GM08714 (cell line): ENCODE measurements at regions not wholly inside any gene's neighbourhood (a gene's known extent, or its start where the extent isn't known, plus 50 kb on each side); places are given as distances from the start of the nearest gene placed in this dataset.

ENCODE experiments used
- H3K4me3 ChIP-seq: fragments of 200-500 bp; sonication (Bioruptor generic); 2 replicates; pipeline ENCODE4 v1.5.1; 2014; ENCODE audit warnings: mild to moderate bottlenecking, low read length, inconsistent platforms
- ZNF274 ChIP-seq: IDR thresholded peaks from 2 replicates; pipeline ENCODE4 v1.6.1; 2012; ENCODE audit warnings: mild to moderate bottlenecking, low read depth, low read length

DNA sequence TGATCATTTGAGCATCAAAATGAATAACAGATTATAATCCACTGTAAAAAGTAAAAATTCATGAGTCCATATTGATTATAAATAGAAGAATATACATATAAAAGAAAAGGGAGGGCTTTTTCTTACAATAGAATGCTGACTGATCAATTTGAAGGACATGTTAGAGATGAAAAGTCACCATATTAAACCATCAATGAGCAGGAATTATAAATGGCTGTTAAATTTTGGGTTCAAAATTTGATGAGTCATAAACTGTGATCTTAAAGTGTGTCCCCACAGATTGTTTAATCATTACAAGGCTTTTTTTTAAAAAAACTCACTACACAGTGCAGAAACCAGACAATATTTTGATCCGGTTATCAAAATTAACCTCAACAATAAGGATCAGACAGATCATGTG, 434.5 kb downstream of the BCL11A start:
- TF ChIP-seq ZNF274: no peak
- no peak overlapping the region for H3K4me3 ChIP-seq

DNA sequence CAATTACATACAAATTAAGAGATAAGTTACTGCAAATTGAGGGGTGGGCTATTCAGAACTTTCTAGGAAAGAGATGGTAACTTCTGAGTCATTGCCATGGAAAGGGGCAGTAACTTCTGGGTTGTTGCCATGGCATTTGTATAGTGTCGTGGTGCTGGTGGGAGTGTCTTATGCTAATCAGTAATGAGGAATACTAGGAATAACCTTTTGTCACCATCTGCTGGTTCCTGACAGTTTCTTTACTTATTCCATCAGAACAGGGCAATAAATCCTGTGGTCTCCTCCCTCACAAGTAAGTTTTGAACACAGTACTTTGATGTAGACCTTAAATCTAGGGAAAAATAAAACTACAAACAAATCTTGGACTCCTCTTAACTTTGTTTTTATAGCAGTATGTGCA, 435.4 kb downstream of the BCL11A start:
- H3K4me3 ChIP-seq: no peak overlapping the region
- no peak for TF ChIP-seq ZNF274

DNA sequence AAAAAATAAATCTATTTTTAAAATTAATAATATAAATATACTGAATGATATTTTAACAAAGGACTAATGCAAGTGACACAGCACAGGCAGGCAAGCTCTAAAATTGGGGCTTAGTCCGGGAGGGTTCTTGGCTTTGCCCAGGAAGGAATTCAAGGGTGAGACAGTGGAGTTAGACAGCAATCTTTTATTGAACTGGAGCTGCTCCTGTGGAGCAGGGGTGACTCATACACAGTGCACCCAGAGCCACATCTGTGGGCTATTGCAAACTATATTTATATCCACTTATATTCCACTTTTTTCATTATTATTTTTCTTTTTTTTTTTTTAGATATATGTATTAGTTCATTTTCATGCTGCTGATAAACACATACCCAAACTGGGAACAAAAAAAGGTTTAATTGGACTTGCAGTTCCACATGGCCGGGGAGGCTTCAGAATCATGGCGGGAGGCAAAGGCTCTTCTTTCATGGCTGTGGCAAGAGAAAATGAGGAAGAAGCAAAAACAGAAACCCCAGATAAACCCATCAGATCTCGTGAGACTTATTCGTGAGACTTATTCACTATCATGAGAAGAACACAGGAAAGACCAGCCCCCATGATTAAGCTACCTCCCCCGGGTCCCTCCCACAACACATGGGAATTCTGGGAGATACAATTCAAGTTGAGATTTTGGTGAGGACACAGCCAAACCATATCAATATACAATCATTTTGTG, 437.1 kb downstream of the BCL11A start:
- no peak for TF ChIP-seq ZNF274
- H3K4me3 ChIP-seq: no peak overlapping the region

DNA sequence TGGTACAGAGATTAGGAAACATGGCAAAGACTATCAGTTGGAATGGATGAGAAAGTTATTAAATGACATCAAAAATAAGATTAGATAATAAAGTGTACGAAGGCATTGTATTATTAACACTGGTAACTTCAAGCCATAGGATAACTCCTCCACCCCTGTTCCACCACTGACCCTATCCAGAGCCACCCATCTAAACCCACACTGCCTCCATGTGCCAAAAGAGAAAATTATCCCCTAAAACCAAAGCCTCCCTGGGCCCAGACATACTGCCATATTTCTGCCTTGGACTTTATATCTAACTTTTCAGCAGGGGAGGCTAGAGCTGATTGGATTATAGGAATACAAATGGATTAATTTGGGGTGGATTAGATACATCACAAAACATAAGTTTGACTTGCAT, 443.7 kb downstream of the BCL11A start:
- H3K4me3 ChIP-seq: no peak overlapping the region
- no peak for TF ChIP-seq ZNF274

DNA sequence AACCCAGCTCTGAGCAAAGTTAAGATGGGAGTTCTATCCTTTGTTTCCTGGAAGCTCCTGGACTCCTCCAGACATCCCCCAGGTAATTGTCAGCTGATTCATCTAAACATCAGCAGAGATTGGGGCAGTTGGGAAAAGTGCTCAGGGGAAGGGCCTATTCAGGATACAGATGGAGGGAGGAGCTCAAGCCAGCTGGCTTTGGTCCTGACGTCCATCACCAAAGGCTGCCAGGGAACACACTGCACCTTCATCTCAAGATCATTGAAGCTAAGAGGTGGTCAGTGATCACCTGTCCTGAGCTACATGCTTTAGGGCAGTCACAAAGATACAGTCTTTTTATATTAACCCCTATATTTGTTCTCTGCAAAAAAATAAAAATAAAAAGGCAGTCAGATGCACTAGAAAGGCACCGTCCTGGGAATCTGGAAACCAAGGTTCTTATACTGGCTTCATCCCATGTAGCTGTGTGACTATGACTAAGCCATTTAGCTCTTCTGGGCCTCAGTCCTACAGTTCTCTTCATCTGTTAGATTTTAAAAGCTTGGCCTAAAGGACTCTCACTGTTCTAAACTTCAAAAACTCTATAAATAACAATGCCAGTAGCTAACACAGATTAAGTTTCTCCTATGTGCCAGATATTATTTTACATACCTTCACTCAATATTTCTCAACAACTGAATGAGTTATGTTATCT, 446.5 kb downstream of the BCL11A start:
- no peak for TF ChIP-seq ZNF274
- H3K4me3 ChIP-seq: no peak overlapping the region

DNA sequence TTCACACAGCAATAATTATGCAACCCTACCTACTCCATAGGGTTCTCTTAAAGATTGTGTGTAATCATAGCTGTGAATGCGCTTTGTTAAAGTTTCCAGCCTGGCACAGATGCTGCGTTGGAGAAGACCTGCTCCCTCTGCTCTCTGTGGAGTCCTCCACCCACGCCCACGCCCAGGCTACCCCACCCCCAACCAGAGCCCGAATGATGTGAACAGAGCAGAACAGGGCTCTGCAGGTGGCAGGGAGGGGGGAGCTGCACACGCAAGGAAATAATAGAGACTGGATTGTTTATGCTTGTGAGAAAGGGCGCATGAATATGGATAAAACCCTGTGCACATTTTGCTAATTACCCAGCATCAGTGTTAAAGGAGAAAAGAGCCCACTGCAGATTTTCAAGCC, 447.5 kb downstream of the BCL11A start:
- TF ChIP-seq ZNF274: no peak
- H3K4me3 ChIP-seq: no peak overlapping the region

DNA sequence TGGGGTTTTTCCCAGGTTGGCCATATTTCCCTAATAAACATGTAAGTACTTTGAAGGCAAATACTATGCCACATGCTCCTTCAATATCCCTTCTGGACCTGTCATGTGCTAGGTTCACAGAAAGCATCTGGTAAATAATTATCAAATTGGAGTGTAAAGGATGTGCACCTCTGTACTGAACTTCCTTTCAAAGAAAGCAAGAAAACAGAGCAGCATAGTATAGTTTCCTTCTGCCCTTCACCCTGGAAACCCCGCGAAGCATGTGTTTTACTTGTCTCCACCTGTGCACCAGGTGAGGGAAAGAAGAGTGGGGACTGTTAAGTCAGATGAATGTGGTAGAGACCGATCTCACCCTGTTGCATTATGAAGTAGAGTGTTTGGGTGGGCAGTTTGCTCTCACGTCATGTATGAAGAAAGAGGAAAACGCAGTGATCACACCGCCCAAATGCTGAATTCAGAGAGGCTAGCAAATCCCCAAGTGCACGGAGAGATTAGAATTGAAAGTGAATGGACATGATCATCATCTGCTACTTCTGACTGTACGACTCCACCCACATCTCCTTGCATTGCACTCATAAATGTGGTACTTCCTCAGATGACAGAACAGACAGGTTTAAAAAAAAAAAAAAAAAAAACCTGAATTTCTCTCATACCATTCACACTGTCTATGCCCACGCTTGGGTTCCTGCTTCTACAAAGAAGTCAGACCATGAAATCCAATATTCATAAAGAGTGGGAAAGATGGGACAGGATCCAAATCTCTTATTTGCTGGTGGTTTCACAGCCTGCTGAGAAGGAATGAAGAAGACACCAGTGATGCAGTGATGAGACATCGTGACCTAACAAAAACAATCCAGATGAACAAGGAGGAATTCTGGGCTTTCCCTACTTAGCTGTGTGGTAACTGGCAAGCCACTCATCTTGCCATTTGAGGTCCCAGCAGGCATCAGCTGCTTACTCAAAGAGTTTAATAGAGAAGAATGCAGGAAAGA, 448.6 kb downstream of the BCL11A start:
- no peak for TF ChIP-seq ZNF274
- H3K4me3 ChIP-seq: peak overlapping the region; percentile 58; the same call in 1 of the 2 replicates

DNA sequence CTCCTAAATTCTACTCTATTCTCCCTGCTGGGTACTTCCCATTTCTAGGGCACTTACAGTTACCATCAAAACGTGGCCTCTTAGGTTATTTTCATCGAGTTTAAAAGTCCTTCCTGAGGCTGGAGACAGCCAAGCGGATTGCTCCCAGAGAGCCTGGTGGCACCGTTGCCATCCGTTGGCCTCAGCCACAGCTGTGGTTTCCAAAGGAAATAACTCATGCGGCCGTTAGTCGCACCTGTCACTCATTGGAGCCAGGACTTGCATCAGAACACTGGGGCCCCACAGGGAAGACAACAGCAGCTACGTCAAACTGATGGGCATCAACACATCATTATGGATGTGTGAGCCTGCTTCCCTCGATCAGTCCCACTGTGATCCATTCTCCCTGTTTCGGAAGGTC, 453.4 kb downstream of the BCL11A start:
- no peak overlapping the region for H3K4me3 ChIP-seq
- no peak for TF ChIP-seq ZNF274

DNA sequence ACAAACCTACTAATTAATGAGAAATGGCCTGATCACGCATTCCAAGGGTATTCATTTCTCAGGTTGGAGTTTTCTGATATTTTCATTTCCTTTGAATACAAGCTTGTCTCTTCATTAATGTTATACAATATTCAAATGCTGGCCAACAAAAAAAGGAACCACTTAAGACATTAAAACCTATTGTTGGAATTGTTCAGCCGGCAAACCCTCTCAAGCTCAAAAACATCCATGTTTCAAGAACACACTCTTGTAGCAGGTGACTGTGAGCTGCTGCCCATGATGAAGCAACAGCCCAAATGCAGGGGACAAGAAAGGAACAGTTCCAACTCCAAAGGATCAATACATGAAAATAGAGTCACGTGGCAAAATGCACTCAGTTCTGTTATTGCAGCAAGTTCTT, 454.5 kb downstream of the BCL11A start:
- no peak for TF ChIP-seq ZNF274
- no peak overlapping the region for H3K4me3 ChIP-seq

DNA sequence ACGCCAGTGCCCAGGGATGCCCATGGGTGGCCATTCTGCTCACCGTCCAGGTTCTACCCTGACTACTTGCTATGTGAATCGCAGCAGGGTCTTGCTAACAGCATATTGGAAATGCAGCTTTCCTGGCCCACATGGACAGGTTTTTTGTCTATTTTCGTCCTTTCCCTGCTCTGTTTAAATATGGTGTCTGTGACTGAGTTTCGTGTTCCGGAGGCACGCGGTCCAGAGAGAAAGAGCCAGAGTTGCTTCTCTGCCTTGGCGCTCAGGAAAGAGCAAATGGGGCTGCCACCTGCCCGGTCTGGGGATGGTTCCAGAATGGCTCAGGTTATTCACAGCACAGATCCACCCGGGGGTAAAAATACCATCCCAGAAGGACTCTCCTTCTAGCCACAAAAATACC, 456.2 kb downstream of the BCL11A start:
- TF ChIP-seq ZNF274: no peak
- no peak overlapping the region for H3K4me3 ChIP-seq

DNA sequence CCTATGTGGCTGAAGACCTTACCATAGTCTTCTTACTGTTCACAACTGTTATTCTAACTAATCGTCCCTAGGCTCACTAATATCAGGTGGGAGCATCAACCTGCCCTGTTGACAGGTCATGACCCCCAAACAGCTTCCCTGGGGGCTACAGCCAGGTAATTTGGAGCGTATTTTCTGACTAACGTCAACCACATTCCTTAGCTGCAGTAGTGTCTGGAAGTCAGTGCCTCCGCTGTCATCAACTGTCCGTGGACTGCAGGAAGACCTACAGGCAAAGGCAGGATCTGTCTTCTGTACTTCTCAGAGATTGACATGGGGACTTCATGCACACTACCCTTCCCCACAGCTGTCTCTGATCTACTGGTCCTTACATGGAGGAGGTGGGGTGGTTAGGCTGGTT, 456.9 kb downstream of the BCL11A start:
- TF ChIP-seq ZNF274: no peak
- H3K4me3 ChIP-seq: no peak overlapping the region

DNA sequence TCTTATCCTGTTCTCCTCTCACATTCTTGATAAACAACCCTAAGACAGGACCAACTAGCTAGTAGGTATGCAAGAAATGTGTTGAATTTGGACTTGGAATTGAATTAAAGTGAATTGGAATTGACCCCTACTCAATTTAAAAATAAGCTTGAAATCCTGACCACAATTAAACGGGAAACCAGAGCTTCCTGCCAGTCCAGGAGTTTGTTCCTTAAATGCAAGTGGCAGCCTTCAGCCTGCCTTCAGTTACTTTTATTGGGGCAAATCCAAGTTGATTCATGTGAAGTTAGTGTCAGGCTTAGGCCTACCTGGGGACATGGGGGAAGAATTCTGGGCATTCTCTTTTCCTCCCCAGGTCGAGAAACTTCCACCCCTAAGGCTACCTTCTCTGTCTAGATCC, 457.6 kb downstream of the BCL11A start:
- H3K4me3 ChIP-seq: no peak overlapping the region
- no peak for TF ChIP-seq ZNF274

DNA sequence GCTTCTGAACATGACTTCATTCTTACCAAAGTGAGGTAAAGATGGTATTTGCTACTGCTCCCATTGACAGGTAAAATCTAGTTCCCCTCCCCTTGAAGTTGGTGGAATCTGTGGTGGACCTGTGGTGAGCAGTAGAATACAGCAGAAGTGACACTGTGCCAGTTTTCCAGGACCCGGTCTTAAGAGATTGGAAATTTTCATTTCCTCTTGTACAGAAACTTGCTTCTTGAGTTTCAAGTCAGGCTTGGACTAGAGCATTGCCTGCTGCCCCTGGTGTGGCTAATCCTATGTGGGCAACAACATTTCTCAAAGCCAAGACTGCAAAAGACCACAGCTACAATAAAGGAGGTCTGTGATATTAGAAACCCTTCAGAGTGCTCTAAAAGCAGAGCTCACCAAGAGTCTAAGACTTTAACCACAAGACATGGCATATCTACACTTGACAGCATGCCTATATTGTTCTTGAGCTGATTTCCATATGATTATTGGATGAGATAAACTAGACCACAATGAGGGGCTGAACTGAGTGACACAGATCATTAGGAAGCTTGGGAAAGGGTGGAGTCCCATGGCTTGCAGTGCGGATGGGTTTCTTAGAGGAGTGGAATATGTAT, 458.1 kb downstream of the BCL11A start:
- no peak for TF ChIP-seq ZNF274

DNA sequence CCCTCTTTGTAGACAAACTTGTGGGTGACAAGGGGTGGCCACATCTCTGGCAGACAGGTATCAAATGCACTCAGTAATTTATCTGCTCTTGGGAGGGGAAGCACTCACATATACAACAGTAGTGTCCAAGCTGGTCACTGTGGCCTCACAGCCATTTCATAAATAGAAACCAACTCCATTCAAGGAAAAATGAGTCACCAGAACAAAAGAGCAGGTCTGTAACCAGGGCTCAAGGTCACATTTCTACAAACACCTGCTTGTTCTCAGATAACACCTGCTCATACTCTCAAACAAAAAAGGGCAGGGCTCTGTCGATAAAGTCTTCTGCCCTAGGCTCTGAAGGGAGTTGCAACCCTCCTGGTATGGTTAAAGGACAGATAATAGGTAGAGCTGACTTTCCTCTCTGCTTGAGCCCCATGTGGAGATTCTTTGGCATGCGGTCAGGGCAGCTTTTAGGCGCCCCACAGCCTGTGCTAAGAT, 459.0 kb downstream of the BCL11A start:
- no peak for TF ChIP-seq ZNF274
- H3K4me3 ChIP-seq: no peak overlapping the region

More for the DNA sequence above, 458.1 kb downstream of the BCL11A start:
- no peak overlapping the region for H3K4me3 ChIP-seq
